K562 (cell line): ENCODE measurements at regions not wholly inside any gene's neighbourhood (a gene's known extent, or its start where the extent isn't known, plus 50 kb on each side); places are given as distances from the start of the nearest gene placed in this dataset.

Experiments
- ATAC-seq: fragments of 200-7000 bp; cut with Tn5 transposase; 3 replicates; pipeline ENCODE4 v1.9.1; 2020; ENCODE audit warnings: moderate library complexity
- BruUV-seq: library from RNA; stranded (reverse); fragments of 400-500 nt; replicated peaks from 2 replicates; lab custom pipeline; 2021; lab: Mats Ljungman, UMichigan
- CTCF ChIA-PET: fragments of 300-600 bp; formaldehyde crosslinking; extraction: SDS; loops from one replicate; lab custom pipeline; 2021; ENCODE audit warnings: low intra/inter-chr PET ratio; lab: Yijun Ruan, JAX
- POLR2A ChIA-PET: fragments of 300-600, 350-650 bp; sonication (Branson Sonifier 250); formaldehyde crosslinking; extraction: SDS; loops from one replicate; lab custom pipeline; 2021; ENCODE audit warnings: antibody characterized with exemption, inconsistent platforms; lab: Yijun Ruan, JAX
- DNase-seq, 4 experiments: peaks; one replicate each; pipeline versions ENCODE4 v3.0.0 to v3.0.0-alpha.2; 2011 to 2018; ENCODE audit warnings: low spot score in 3 of 4, mixed read lengths in 3 of 4; ENCODE audit errors: extremely low read depth in 1 of 4
- FAIRE-seq: peaks from 2 replicates; lab custom pipeline; 2011; peaks lifted over from hg19 to GRCh38; lab: Jason Lieb, UNC
- H2AFZ ChIP-seq: 2 replicates; pipeline ENCODE4 v1.6.0; 2011; ENCODE audit warnings: low read depth, low read length, control low read depth, inconsistent platforms
- H3K27ac ChIP-seq: fragments of 200-600 bp; 3 replicates; pipeline ENCODE4 v1.8.0; 2011; ENCODE audit warnings: low read depth, mild to moderate bottlenecking, control low read depth, inconsistent platforms, low read length, moderate library complexity, mixed read lengths; ENCODE audit errors: extremely low read depth
- H3K27me3 ChIP-seq, 2 experiments: fragments of 300-600 bp in 1 of 2; 2 replicates in 1 of 2; 3 replicates in 1 of 2; pipeline versions ENCODE4 v1.6.0 to v1.8.0; 2011; ENCODE audit warnings: inconsistent platforms in 2 of 2, low read length in 2 of 2, mild to moderate bottlenecking in 1 of 2, mixed read lengths in 1 of 2, moderate library complexity in 1 of 2; ENCODE audit not compliant: control insufficient read depth in 2 of 2, insufficient read depth in 2 of 2
- H3K36me3 ChIP-seq: fragments of 300-600 bp; 3 replicates; pipeline ENCODE4 v1.8.0; 2011; ENCODE audit warnings: mild to moderate bottlenecking, low read length, inconsistent platforms; ENCODE audit not compliant: control insufficient read depth, insufficient read depth
- H3K4me1 ChIP-seq, 2 experiments: fragments of 200-600 bp in 1 of 2; replicated peaks in 1 of 2; 2 replicates in 1 of 2; 3 replicates in 1 of 2; pipeline versions ENCODE4 v1.5.1 to v1.8.0; 2011; ENCODE audit warnings: inconsistent platforms in 2 of 2, low read length in 2 of 2, mild to moderate bottlenecking in 1 of 2, mixed read lengths in 1 of 2, moderate library complexity in 1 of 2; ENCODE audit not compliant: control insufficient read depth in 2 of 2, insufficient read depth in 2 of 2
- H3K4me2 ChIP-seq: 2 replicates; pipeline ENCODE4 v1.6.1; 2011; ENCODE audit warnings: low read length, control low read depth, inconsistent platforms, mixed read lengths; ENCODE audit not compliant: insufficient read depth
- H3K4me3 ChIP-seq: fragments of 200-600 bp; sonication (generic), shearing (Covaris generic); 2 replicates; pipeline ENCODE4 v1.5.1; 2016; ENCODE audit warnings: control low read depth, inconsistent platforms
- H3K79me2 ChIP-seq: fragments of 200-600 bp; 3 replicates; pipeline ENCODE4 v1.8.0; 2011; ENCODE audit warnings: low read length, inconsistent platforms; ENCODE audit not compliant: control insufficient read depth, insufficient read depth
- H3K9ac ChIP-seq, 2 experiments: 2 replicates each; pipeline versions ENCODE4 v1.6.0 to v1.6.1; 2011; ENCODE audit warnings: low read depth in 2 of 2, low read length in 2 of 2, control low read depth in 1 of 2, inconsistent platforms in 1 of 2, mild to moderate bottlenecking in 1 of 2, mixed read lengths in 1 of 2; ENCODE audit not compliant: insufficient read depth in 1 of 2
- H3K9me1 ChIP-seq: one replicate; pipeline ENCODE4 v1.6.0; 2011; ENCODE audit warnings: inconsistent platforms, mild to moderate bottlenecking, low read length, moderate library complexity; ENCODE audit not compliant: control insufficient read depth, insufficient read depth
- H3K9me3 ChIP-seq: replicated peaks from 2 replicates; pipeline ENCODE4 v1.5.1; 2011; ENCODE audit warnings: low read depth, low read length, inconsistent platforms; ENCODE audit not compliant: control insufficient read depth, insufficient read depth
- H4K20me1 ChIP-seq: replicated peaks from 2 replicates; pipeline ENCODE4 v1.6.1; 2011; ENCODE audit warnings: low read length, inconsistent platforms, mixed read lengths; ENCODE audit not compliant: control insufficient read depth, insufficient read depth
- CREBBP ChIP-seq: IDR thresholded peaks from one replicate; pipeline ENCODE4 v1.6.1; 2012; ENCODE audit warnings: low read depth, mild to moderate bottlenecking, control low read depth, inconsistent platforms, low read length
- EP400 ChIP-seq: fragments of 450-650 bp; IDR thresholded peaks from 2 replicates; pipeline ENCODE4 v1.6.1; 2017; ENCODE audit warnings: antibody characterized with exemption, mild to moderate bottlenecking, moderate library complexity
- HNRNPL ChIP-seq: fragments of 200-400 bp; formaldehyde crosslinking; IDR thresholded peaks from 2 replicates; pipeline ENCODE4 v1.6.1; 2017; ENCODE audit warnings: low read depth, mild to moderate bottlenecking, low read length
- MBD1 ChIP-seq: fragments of 250-450 bp; sonication (Bioruptor Pico); IDR thresholded peaks from 2 replicates; pipeline ENCODE4 v1.8.0; 2022; ENCODE audit warnings: inconsistent platforms
- NFYB ChIP-seq: IDR thresholded peaks from 2 replicates; pipeline ENCODE4 v1.6.1; 2011; ENCODE audit warnings: mild to moderate bottlenecking, moderate library complexity; ENCODE audit not compliant: insufficient read length; ENCODE audit errors: extremely low read depth
- PHF20 ChIP-seq: fragments of 450-650 bp; IDR thresholded peaks from 2 replicates; pipeline ENCODE4 v1.6.1; 2018; ENCODE audit not compliant: partially characterized antibody
- PTTG1 ChIP-seq: fragments of 450-650 bp; IDR thresholded peaks from 2 replicates; pipeline ENCODE4 v1.6.1; 2016; ENCODE audit warnings: low read depth, mild to moderate bottlenecking, missing genetic modification characterization, missing compliant biosample characterization
- RBFOX2 ChIP-seq: fragments of 200-400 bp; formaldehyde crosslinking; IDR thresholded peaks from 2 replicates; pipeline ENCODE4 v1.6.1; 2017; ENCODE audit warnings: low read depth, mild to moderate bottlenecking, low read length, moderate library complexity
- RUNX1 ChIP-seq: sonication (generic); IDR thresholded peaks from 2 replicates; pipeline ENCODE4 v1.6.1; 2016; ENCODE audit warnings: antibody characterized with exemption, low read depth
- WHSC1 ChIP-seq: IDR thresholded peaks from one replicate; pipeline ENCODE4 v1.6.1; 2012; ENCODE audit warnings: low read length, control low read depth, inconsistent platforms
- ZNF717 ChIP-seq: fragments of 250-450 bp; sonication (Bioruptor Pico); IDR thresholded peaks from 2 replicates; pipeline ENCODE4 v1.5.0; 2021
- ZZZ3 ChIP-seq: fragments of 450-650 bp; IDR thresholded peaks from 2 replicates; pipeline ENCODE4 v1.6.1; 2016; ENCODE audit warnings: antibody characterized with exemption, mild to moderate bottlenecking, moderate library complexity
- WGBS: fragments of 100-300 bp; shearing (Covaris generic); methylation state at CpG from one replicate; pipeline ENCODE4 v1.1.6; 2016; ENCODE audit warnings: low coverage, mixed read lengths; ENCODE audit not compliant: insufficient coverage; ENCODE audit errors: missing lambda C conversion rate; 5-methylcytosine and 5-hydroxymethylcytosine counted together
- in situ Hi-C: fragments of 300-500 bp; cut with MboI; formaldehyde crosslinking; loops from 4 replicates; pipeline ENCODE4 v1.15.0; 2018; ENCODE audit warnings: inconsistent platforms, mixed read lengths
- intact Hi-C: fragments of 100-400 bp; cut with micrococcal nuclease; formaldehyde crosslinking; loops from 2 replicates; pipeline ENCODE4 v1.14.2; 2022

DNA sequence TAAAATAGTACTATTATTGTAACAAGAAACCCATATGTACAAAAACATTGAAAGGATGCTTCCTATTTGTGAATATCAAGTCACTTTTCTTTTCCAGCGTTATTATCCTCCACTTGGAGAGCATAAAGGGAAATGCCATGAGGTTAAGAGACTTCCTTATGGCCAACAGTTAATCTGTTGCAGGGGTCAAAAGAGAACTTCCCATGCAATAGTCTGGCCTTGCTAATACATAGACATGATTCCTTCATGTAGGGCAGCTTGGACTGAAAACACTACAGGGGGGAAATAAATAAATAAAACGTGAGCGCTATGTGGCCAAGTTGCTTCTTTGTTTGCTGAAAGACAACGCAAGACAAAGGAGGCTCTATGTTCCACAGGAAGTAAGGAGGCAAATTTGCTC lies 269.1 kb upstream of the EDNRB start:
- 0% methylated on average over 4 of the region's 4 CpGs for WGBS
- Histone ChIP-seq H3K4me1 (no peaks in the 10 kb centered on the region), H3K9ac (no peak overlapping the region), H3K4me3 (no peak overlapping the region), H3K36me3 (no peaks in the 10 kb centered on the region), H2AFZ (no peak overlapping the region), H3K27me3 (no peaks in the 10 kb centered on the region), H3K9me3 (no peaks in the 10 kb centered on the region), H3K27ac (no peak overlapping the region), H4K20me1 (no peaks in the 10 kb centered on the region), H3K79me2 (no peaks in the 10 kb centered on the region), H3K9me1 (no peaks in the 10 kb centered on the region), H3K4me2 (no peak overlapping the region)
- intact Hi-C loops (no loop called here), in situ Hi-C loops (no loop called here)
- DNase-seq: no peak
- TF ChIP-seq RBFOX2: no peak
- TF ChIP-seq WHSC1: no peak
- ATAC-seq: no peak
- ChIA-PET CTCF (no interaction called here), POLR2A (no interaction called here)
- no TSS peak for BruUV-seq
- no peak for FAIRE-seq

GRCh38 chr13:78185700-78186099 lies 267.1 kb upstream of the EDNRB start:
- H3K9me1 ChIP-seq: no peaks in the 10 kb centered on the region
- H3K9me3 ChIP-seq: no peaks in the 10 kb centered on the region
- FAIRE-seq (no peak), DNase-seq (no peak), ATAC-seq (no peak)
- intact Hi-C loops (no loop called here), in situ Hi-C loops (no loop called here)
- POLR2A ChIA-PET: no interaction called here
- H3K9ac ChIP-seq: no peak overlapping the region
- H3K4me2 ChIP-seq: no peak overlapping the region
- H4K20me1 ChIP-seq: no peaks in the 10 kb centered on the region
- no peak overlapping the region for H2AFZ ChIP-seq
- no peaks in the 10 kb centered on the region for H3K27me3 ChIP-seq
- no peaks in the 10 kb centered on the region for H3K4me1 ChIP-seq
- no peak overlapping the region for H3K4me3 ChIP-seq
- BruUV-seq: no TSS peak
- H3K36me3 ChIP-seq: no peaks in the 10 kb centered on the region
- H3K27ac ChIP-seq: no peak overlapping the region
- 0% methylated on average over 1 of the region's 1 CpG for WGBS
- CTCF ChIA-PET: no interaction called here
- H3K79me2 ChIP-seq: no peaks in the 10 kb centered on the region
- TF ChIP-seq RUNX1 (no peak), PTTG1 (tag) (no peak), CREBBP (no peak), HNRNPL (no peak), MBD1 (CRISPR knock-in tag) (no peak), ZZZ3 (no peak), NFYB (no peak), EP400 (no peak), ZNF717 (CRISPR knock-in tag) (no peak), PHF20 (no peak)
